ENCODE measurements at regions not wholly inside any gene's neighbourhood (a gene's known extent, or its start where the extent isn't known, plus 50 kb on each side); places are given as distances from the start of the nearest gene placed in this dataset.

DNA sequence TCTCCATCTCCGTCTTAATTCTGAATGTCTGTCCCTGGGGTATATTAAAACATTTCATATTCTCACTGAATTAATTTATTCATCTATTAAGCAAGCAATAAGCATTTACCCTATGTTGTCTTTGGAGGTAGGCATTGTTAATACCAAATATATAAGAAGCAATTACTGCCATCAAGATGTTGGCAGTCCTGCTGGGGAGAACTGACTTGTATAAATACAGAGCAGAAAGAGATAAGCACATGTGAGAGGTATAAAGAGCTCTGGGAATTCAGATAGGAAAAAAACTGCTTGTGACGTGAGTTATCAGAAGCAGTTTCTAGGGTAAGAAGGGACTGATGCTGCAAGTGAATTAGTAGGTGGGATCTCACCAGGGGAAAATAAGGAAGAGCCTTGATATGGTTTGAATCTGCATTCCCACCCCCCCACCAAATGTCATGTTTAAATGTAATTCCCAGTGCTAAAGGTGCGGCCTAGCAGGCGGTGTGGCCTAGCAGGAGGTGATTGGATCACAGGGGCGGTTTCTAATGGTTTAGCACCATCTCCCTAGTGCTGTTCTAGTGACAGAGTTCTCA lies 286.8 kb downstream of the RAD51AP2 start:
- no peaks in the 10 kb centered on the region for H3K27me3 ChIP-seq
- no peaks in the 10 kb centered on the region for H3K27me3 Mint-ChIP-seq (ENCODE audit: insufficient read depth, low read depth)
- peaks cover 5% of the 10 kb centered on the region for H3K4me1 Mint-ChIP-seq
- no peaks in the 10 kb centered on the region for H3K79me2 ChIP-seq (ENCODE audit: low read depth)
- no peak for DNase-seq (ENCODE audit: low spot score)
- H3K4me1 ChIP-seq: no peaks in the 10 kb centered on the region
- no peak overlapping the region for H3K4me3 ChIP-seq
- no peak overlapping the region for H2AFZ ChIP-seq (replicated peaks)
- H3K9me3 ChIP-seq (ENCODE audit: low read depth): no peaks in the 10 kb centered on the region
- H3K4me2 ChIP-seq: no peak overlapping the region
- H3K9me3 Mint-ChIP-seq: no peaks in the 10 kb centered on the region
- TF ChIP-seq, protein P1, sequence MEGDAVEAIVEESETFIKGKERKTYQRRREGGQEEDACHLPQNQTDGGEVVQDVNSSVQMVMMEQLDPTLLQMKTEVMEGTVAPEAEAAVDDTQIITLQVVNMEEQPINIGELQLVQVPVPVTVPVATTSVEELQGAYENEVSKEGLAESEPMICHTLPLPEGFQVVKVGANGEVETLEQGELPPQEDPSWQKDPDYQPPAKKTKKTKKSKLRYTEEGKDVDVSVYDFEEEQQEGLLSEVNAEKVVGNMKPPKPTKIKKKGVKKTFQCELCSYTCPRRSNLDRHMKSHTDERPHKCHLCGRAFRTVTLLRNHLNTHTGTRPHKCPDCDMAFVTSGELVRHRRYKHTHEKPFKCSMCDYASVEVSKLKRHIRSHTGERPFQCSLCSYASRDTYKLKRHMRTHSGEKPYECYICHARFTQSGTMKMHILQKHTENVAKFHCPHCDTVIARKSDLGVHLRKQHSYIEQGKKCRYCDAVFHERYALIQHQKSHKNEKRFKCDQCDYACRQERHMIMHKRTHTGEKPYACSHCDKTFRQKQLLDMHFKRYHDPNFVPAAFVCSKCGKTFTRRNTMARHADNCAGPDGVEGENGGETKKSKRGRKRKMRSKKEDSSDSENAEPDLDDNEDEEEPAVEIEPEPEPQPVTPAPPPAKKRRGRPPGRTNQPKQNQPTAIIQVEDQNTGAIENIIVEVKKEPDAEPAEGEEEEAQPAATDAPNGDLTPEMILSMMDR (IDR thresholded peaks at IDR 0.05): no peak
- TF ChIP-seq EZH2 (IDR thresholded peaks at IDR 0.05): no peak
- no peak for TF ChIP-seq EZH2phosphoT487 (IDR thresholded peaks at IDR 0.05)
- H3K4me3 Mint-ChIP-seq: no peak overlapping the region
- no peaks in the 10 kb centered on the region for H3F3A ChIP-seq (ENCODE audit: low read depth)
- no peak overlapping the region for H3K27ac ChIP-seq
- no peak overlapping the region for H3K9ac ChIP-seq
- H3K36me3 ChIP-seq: no peaks in the 10 kb centered on the region
- H3K36me3 Mint-ChIP-seq: no peaks in the 10 kb centered on the region
- H4K20me1 ChIP-seq (ENCODE audit: low read depth): no peaks in the 10 kb centered on the region
- no peak overlapping the region for H3K27ac Mint-ChIP-seq

DNA sequence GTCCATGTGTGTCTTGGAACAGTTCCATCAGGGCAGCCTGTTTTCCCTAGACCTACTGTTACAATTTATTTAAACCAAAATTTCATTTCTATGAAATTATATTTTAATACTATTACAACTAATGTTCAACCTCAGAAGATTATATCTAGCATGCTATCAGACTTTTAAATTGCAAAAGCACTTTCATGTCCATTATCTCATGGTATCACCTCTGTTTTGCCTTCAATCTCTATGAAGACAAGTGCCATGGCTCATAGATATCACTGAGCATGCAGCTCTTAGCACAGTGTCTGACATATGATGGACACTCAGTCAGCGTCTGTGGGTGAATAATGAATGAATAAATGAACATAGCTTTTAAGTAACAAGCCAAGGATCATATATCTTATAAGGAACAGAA lies 288.8 kb downstream of the RAD51AP2 start:
- Histone ChIP-seq H3K9me3 (ENCODE audit: low read depth) (no peaks in the 10 kb centered on the region), H2AFZ (replicated peaks) (no peak overlapping the region)
- H3K27ac Mint-ChIP-seq: no peak overlapping the region

DNA sequence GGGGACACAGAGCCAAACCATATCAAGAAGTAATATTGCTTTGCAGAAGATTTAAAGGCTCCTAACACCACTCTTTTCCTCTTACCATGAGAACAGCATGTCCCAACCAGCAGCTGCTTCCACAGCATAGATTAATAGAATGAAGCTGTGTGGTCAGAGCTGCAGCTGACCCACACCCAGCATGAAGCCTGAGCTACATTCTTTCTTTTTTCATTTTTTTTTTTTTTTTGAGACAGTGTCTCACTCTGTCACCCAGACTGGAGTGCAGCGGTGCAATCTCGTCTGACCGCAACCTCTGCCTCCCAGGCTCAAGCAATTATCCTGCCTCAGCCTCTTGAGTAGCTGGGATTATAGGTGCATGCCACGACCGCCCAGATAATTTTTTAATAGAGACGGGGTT lies 289.8 kb downstream of the RAD51AP2 start:
- Mint-ChIP-seq H3K4me3 (no peak overlapping the region), H3K27me3 (ENCODE audit: insufficient read depth, low read depth) (no peaks in the 10 kb centered on the region), H3K9me3 (no peaks in the 10 kb centered on the region), H3K27ac (no peak overlapping the region), H3K36me3 (no peaks in the 10 kb centered on the region), H3K4me1 (peaks cover 5% of the 10 kb centered on the region)
- no peaks in the 10 kb centered on the region for H3K27me3 ChIP-seq
- no peak overlapping the region for H3K4me2 ChIP-seq
- H4K20me1 ChIP-seq (ENCODE audit: low read depth): no peaks in the 10 kb centered on the region
- no peaks in the 10 kb centered on the region for H3K9me3 ChIP-seq (ENCODE audit: low read depth)
- H3K79me2 ChIP-seq (ENCODE audit: low read depth): no peaks in the 10 kb centered on the region
- TF ChIP-seq EZH2 (IDR thresholded peaks at IDR 0.05) (no peak), EZH2phosphoT487 (IDR thresholded peaks at IDR 0.05) (no peak)
- TF ChIP-seq, protein P1 (IDR thresholded peaks at IDR 0.05): no peak
- H3K36me3 ChIP-seq: no peaks in the 10 kb centered on the region
- no peaks in the 10 kb centered on the region for H3K4me1 ChIP-seq
- no peaks in the 10 kb centered on the region for H3F3A ChIP-seq (ENCODE audit: low read depth)
- no peak overlapping the region for H3K9ac ChIP-seq
- no peak overlapping the region for H3K27ac ChIP-seq
- no peak overlapping the region for H2AFZ ChIP-seq (replicated peaks)
- no peak for DNase-seq (ENCODE audit: low spot score)
- no peak overlapping the region for H3K4me3 ChIP-seq

More for the DNA sequence above, 288.8 kb downstream of the RAD51AP2 start:
- no peak overlapping the region for H3K27ac ChIP-seq
- Mint-ChIP-seq H3K4me1 (peaks cover 5% of the 10 kb centered on the region), H3K36me3 (no peaks in the 10 kb centered on the region), H3K9me3 (no peaks in the 10 kb centered on the region), H3K27me3 (ENCODE audit: insufficient read depth, low read depth) (no peaks in the 10 kb centered on the region), H3K4me3 (no peak overlapping the region)
- TF ChIP-seq EZH2 (IDR thresholded peaks at IDR 0.05) (no peak), EZH2phosphoT487 (IDR thresholded peaks at IDR 0.05) (no peak)
- TF ChIP-seq, protein P1 (IDR thresholded peaks at IDR 0.05): no peak
- DNase-seq (ENCODE audit: low spot score): no peak
- H3K4me2 ChIP-seq: no peak overlapping the region
- H3F3A ChIP-seq (ENCODE audit: low read depth): no peaks in the 10 kb centered on the region
- no peak overlapping the region for H3K9ac ChIP-seq
- H3K4me3 ChIP-seq: no peak overlapping the region
- no peaks in the 10 kb centered on the region for H3K27me3 ChIP-seq
- H4K20me1 ChIP-seq (ENCODE audit: low read depth): no peaks in the 10 kb centered on the region
- no peaks in the 10 kb centered on the region for H3K79me2 ChIP-seq (ENCODE audit: low read depth)
- H3K4me1 ChIP-seq: no peaks in the 10 kb centered on the region
- no peaks in the 10 kb centered on the region for H3K36me3 ChIP-seq

Data from neural progenitor cell (in vitro differentiated cells).